COLO668 (cell line): ENCODE measurements at regions not wholly inside any gene's neighbourhood (a gene's known extent, or its start where the extent isn't known, plus 50 kb on each side); places are given as distances from the start of the nearest gene placed in this dataset.
A peak's percentile ranks its signal among the peaks of the same experiment; 100 is the strongest.

ENCODE experiments used
- DNase-seq: peaks from one replicate; lab custom pipeline; 2025; ENCODE audit not compliant: unreplicated experiment; lab: John Stamatoyannopoulos, UW

GRCh38 chr20:12020846-12021245 is 103.2 kb downstream of the BTBD3 start:
- DNase-seq: no peak

GRCh38 chr20:12022126-12022525 is 104.4 kb downstream of the BTBD3 start:
- DNase-seq: no peak

- DNase-seq: no peak
These were observed 105.6 kb downstream of the BTBD3 start for GRCh38 chr20:12023194-12023795.

GRCh38 chr20:12028771-12029170 is 111.1 kb downstream of the BTBD3 start:
- DNase-seq: no peak

GRCh38 chr20:12030470-12030869 is 112.8 kb downstream of the BTBD3 start:
- DNase-seq: peak; percentile 21

- no peak for DNase-seq
These were observed 118.4 kb downstream of the BTBD3 start for GRCh38 chr20:12036142-12036541.

GRCh38 chr20:12037521-12037920 is 119.8 kb downstream of the BTBD3 start:
- no peak for DNase-seq

GRCh38 chr20:12040261-12040660 is 122.6 kb downstream of the BTBD3 start:
- no peak for DNase-seq

GRCh38 chr20:12044969-12045368 is 127.3 kb downstream of the BTBD3 start:
- no peak for DNase-seq

GRCh38 chr20:12047838-12048432 is 130.2 kb downstream of the BTBD3 start:
- DNase-seq: peak; percentile 38

- no peak for DNase-seq
These were observed 131.4 kb downstream of the BTBD3 start for GRCh38 chr20:12049125-12049524.

GRCh38 chr20:12051206-12052163 is 133.8 kb downstream of the BTBD3 start:
- no peak for DNase-seq

GRCh38 chr20:12053353-12053752 is 135.7 kb downstream of the BTBD3 start:
- DNase-seq: no peak

- no peak for DNase-seq
These were observed 136.9 kb downstream of the BTBD3 start for GRCh38 chr20:12054556-12054955.

- DNase-seq: no peak
These were observed 137.5 kb downstream of the BTBD3 start for GRCh38 chr20:12055161-12055560.

- DNase-seq: no peak
These were observed 139.1 kb downstream of the BTBD3 start for GRCh38 chr20:12056839-12057238.

- DNase-seq: no peak
These were observed 140.1 kb downstream of the BTBD3 start for GRCh38 chr20:12057778-12058177.

- DNase-seq: no peak
These were observed 140.5 kb downstream of the BTBD3 start for GRCh38 chr20:12058216-12058615.

- no peak for DNase-seq
These were observed 143.8 kb downstream of the BTBD3 start for GRCh38 chr20:12061466-12061865.

GRCh38 chr20:12063106-12063684 is 145.5 kb downstream of the BTBD3 start:
- no peak for DNase-seq

- no peak for DNase-seq
These were observed 146.8 kb downstream of the BTBD3 start for GRCh38 chr20:12064540-12064939.

GRCh38 chr20:12067686-12068085 is 150.0 kb downstream of the BTBD3 start:
- DNase-seq: no peak
